ENCODE measurements at regions not wholly inside any gene's neighbourhood (a gene's known extent, or its start where the extent isn't known, plus 50 kb on each side); places are given as distances from the start of the nearest gene placed in this dataset.

- DNase-seq (ENCODE audit: low read depth), result no peak
Observed at GRCh38 chr20:51871943-51872342, 69.6 kb upstream of the SALL4 start.

GRCh38 chr20:51869002-51869401, 66.7 kb upstream of the SALL4 start:
- no peak overlapping the region for H3K4me3 ChIP-seq (ENCODE audit: low read length)
- DNase-seq (ENCODE audit: low read depth), result no peak
- TF ChIP-seq, protein P1, sequence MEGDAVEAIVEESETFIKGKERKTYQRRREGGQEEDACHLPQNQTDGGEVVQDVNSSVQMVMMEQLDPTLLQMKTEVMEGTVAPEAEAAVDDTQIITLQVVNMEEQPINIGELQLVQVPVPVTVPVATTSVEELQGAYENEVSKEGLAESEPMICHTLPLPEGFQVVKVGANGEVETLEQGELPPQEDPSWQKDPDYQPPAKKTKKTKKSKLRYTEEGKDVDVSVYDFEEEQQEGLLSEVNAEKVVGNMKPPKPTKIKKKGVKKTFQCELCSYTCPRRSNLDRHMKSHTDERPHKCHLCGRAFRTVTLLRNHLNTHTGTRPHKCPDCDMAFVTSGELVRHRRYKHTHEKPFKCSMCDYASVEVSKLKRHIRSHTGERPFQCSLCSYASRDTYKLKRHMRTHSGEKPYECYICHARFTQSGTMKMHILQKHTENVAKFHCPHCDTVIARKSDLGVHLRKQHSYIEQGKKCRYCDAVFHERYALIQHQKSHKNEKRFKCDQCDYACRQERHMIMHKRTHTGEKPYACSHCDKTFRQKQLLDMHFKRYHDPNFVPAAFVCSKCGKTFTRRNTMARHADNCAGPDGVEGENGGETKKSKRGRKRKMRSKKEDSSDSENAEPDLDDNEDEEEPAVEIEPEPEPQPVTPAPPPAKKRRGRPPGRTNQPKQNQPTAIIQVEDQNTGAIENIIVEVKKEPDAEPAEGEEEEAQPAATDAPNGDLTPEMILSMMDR (conservative IDR thresholded peaks at IDR 0.05; ENCODE audit: low read depth, low read length), result no peak

More at GRCh38 chr20:51871943-51872342, 69.6 kb upstream of the SALL4 start:
- TF ChIP-seq, protein P1 (conservative IDR thresholded peaks at IDR 0.05; ENCODE audit: low read depth, low read length), result no peak
- H3K4me3 ChIP-seq (ENCODE audit: low read length), result no peak overlapping the region

DNA sequence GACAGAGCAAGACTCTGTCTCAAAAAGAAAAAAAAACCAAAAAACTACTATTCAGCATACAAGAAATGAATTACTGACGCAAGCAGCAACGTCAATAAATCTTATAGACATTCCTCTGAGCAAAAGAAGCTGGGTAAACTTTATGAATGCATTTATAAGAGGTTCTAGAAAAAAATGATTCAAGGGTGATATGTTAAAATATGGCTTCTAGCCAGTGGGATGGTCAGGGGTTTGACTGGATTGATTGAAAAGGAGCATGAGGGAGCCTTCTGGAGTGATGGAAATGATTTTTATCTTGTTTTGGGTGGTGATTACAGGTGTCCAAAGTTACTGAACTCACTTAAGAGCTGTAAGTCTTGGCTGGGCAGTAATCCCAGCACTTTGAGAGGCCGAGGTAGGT, 64.9 kb upstream of the SALL4 start:
- TF ChIP-seq, protein P1 (conservative IDR thresholded peaks at IDR 0.05; ENCODE audit: low read depth, low read length), result no peak
- no peak for DNase-seq (ENCODE audit: low read depth)
- H3K4me3 ChIP-seq (ENCODE audit: low read length), result no peak overlapping the region

DNA sequence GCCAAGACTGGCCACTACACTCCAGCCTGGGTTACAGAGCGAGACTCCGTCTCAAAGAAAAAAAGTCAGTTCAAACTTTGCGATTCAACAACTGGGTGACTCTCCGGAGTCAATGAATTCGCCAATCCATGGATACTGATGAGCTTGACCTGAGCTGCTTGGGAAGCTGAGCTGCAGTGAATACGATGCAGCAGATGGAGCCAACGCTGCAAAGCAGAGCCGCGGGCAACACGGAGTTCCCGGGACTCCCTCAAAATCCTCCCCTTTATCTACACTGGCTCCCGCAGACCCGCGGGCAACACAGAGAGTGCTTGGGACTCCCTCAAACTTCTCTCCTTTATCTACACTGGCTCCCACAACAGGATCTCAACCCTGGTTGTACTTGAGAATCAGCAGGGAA, 62.6 kb upstream of the SALL4 start:
- no peak for DNase-seq (ENCODE audit: low read depth)
- TF ChIP-seq, protein P1 (conservative IDR thresholded peaks at IDR 0.05; ENCODE audit: low read depth, low read length), result no peak
- no peak overlapping the region for H3K4me3 ChIP-seq (ENCODE audit: low read length)

- DNase-seq (ENCODE audit: low read depth), result no peak
- TF ChIP-seq, protein P1 (conservative IDR thresholded peaks at IDR 0.05; ENCODE audit: low read depth, low read length), result no peak
- H3K4me3 ChIP-seq (ENCODE audit: low read length), result no peak overlapping the region
Observed at GRCh38 chr20:51862796-51863195, 60.5 kb upstream of the SALL4 start.

GRCh38 chr20:51861726-51862466, 59.6 kb upstream of the SALL4 start:
- TF ChIP-seq, protein P1 (conservative IDR thresholded peaks at IDR 0.05; ENCODE audit: low read depth, low read length), result no peak
- H3K4me3 ChIP-seq (ENCODE audit: low read length), result no peak overlapping the region
- no peak for DNase-seq (ENCODE audit: low read depth)

Data from retinal pigment epithelial cell (primary cell).